ENCODE measurements at regions not wholly inside any gene's neighbourhood (a gene's known extent, or its start where the extent isn't known, plus 50 kb on each side); places are given as distances from the start of the nearest gene placed in this dataset.

DNA sequence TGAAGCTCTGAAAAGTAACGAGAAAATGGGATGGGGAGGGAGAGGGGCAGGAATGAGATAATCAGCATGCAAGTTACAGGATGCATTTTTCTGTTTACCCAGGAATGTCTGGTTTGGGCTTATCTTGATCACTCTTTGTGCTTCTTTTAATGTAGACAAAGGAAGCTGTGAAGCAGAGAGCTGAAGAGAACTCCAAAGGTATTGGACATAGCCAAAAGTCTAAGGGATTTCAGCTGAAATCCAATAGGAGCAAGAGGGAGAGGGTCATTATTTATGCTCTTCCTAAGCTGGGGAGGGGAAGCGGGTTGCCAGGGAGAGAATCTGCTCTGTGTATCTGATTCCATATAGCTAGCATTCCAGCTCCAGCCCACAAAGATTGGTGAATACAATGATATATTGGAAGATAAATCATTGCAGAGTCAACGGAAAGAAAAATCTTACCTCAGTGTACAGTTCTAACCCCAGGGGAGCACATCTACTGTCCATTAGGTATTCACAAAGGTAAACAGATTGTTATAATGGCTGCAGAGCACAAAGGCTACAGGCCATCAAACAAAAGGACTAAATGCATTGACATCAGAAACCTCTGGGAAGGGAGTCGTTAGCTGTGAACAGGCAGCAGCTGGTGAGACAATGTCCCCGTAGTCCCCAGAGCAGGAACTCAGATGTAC lies 61.0 kb upstream of the PELI2 start:
- TF ChIP-seq, protein P1, sequence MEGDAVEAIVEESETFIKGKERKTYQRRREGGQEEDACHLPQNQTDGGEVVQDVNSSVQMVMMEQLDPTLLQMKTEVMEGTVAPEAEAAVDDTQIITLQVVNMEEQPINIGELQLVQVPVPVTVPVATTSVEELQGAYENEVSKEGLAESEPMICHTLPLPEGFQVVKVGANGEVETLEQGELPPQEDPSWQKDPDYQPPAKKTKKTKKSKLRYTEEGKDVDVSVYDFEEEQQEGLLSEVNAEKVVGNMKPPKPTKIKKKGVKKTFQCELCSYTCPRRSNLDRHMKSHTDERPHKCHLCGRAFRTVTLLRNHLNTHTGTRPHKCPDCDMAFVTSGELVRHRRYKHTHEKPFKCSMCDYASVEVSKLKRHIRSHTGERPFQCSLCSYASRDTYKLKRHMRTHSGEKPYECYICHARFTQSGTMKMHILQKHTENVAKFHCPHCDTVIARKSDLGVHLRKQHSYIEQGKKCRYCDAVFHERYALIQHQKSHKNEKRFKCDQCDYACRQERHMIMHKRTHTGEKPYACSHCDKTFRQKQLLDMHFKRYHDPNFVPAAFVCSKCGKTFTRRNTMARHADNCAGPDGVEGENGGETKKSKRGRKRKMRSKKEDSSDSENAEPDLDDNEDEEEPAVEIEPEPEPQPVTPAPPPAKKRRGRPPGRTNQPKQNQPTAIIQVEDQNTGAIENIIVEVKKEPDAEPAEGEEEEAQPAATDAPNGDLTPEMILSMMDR (IDR thresholded peaks at IDR 0.05) = no peak
- TF ChIP-seq POLR2A (IDR thresholded peaks at IDR 0.05) (no peak), POLR2AphosphoS5 (IDR thresholded peaks at IDR 0.05) (no peak), EP300 (IDR thresholded peaks at IDR 0.05; ENCODE audit: low read depth) (no peak)
- Histone ChIP-seq H3K4me1 (no peaks in the 10 kb centered on the region), H3K9me3 (no peaks in the 10 kb centered on the region), H3K27me3 (no peaks in the 10 kb centered on the region), H3K27ac (no peak overlapping the region), H3K4me3 (no peak overlapping the region), H3K36me3 (no peaks in the 10 kb centered on the region)
- 83% methylated on average over 2 to 5 of the region's 5 CpGs for WGBS, 2 donors (ENCODE audit: low coverage in 1 of 2)
- no peak for DNase-seq
- in situ Hi-C loops (cut with MboI; ENCODE audit: low pct_ligation_motif_present in 1 of 4, low pct_unique_long_range_greater_than_20kb in 1 of 4, low sequenced_read_pairs in 3 of 4) = no loop called here
- intact Hi-C loops (cut with DNase I; ENCODE audit: low total_unique reads) = no loop called here

DNA sequence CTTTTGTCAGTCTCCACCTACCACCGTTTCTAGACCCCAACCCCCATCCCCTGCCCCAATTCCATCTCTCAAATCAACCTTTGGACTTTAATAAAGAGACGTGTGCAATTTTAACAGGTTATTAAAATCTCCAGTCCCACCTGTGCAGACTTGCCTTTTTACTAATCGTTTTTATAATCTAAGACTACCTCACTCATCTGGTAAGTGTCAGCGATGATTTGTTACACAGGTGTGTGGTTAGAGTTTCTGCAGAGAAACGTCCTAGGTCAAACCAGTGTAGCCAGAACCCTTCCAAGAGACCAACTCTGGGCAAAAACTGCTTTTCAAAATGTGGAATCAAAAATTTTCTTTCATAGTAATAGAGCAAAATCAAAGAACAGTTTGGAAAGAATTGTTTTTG lies 60.4 kb upstream of the PELI2 start:
- H3K36me3 ChIP-seq = no peaks in the 10 kb centered on the region
- intact Hi-C loops (cut with DNase I; ENCODE audit: low total_unique reads) (no loop called here), in situ Hi-C loops (cut with MboI; ENCODE audit: low pct_ligation_motif_present in 1 of 4, low pct_unique_long_range_greater_than_20kb in 1 of 4, low sequenced_read_pairs in 3 of 4) (no loop called here)
- no peaks in the 10 kb centered on the region for H3K27me3 ChIP-seq
- H3K9me3 ChIP-seq = no peaks in the 10 kb centered on the region
- no peak overlapping the region for H3K4me3 ChIP-seq
- H3K27ac ChIP-seq = no peak overlapping the region
- TF ChIP-seq, protein P1 (IDR thresholded peaks at IDR 0.05) = no peak
- TF ChIP-seq POLR2A (IDR thresholded peaks at IDR 0.05) (no peak), EP300 (IDR thresholded peaks at IDR 0.05; ENCODE audit: low read depth) (no peak), POLR2AphosphoS5 (IDR thresholded peaks at IDR 0.05) (no peak)
- DNase-seq = no peak
- 67 to 74% methylated on average over 4 to 5 of the region's 5 CpGs for WGBS, 2 donors (ENCODE audit: low coverage in 1 of 2)
- H3K4me1 ChIP-seq = no peaks in the 10 kb centered on the region

DNA sequence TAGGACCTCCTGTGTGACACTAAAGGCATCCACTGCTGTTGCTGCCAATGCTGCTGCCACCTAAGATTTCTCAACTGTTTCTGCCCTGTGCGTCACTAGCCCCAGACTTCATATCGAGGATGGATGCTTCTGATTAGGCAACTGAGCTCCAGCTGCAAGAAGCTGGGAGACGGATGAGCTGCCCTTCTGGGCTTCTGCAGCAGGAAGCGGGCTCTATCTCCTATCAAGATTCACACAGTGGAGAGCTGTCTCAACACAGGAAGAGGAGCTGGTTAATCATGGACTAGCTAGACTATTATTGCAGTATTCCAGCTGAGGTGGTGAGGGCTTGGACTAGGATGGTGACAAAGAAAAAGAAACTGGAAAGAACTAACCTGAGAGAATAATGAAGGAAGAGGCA lies 59.2 kb upstream of the PELI2 start:
- intact Hi-C loops (cut with DNase I; ENCODE audit: low total_unique reads) (no loop called here), in situ Hi-C loops (cut with MboI; ENCODE audit: low pct_ligation_motif_present in 1 of 4, low pct_unique_long_range_greater_than_20kb in 1 of 4, low sequenced_read_pairs in 3 of 4) (no loop called here)
- WGBS, 2 donors (ENCODE audit: low coverage in 1 of 2) = 88% methylated on average over 4 of the region's 4 CpGs; no CpG with 5 or more reads in 1 of the 2 donors
- Histone ChIP-seq H3K36me3 (no peaks in the 10 kb centered on the region), H3K9me3 (no peaks in the 10 kb centered on the region), H3K4me1 (no peaks in the 10 kb centered on the region), H3K4me3 (no peak overlapping the region), H3K27me3 (no peaks in the 10 kb centered on the region), H3K27ac (no peak overlapping the region)
- no peak for DNase-seq
- no peak for TF ChIP-seq EP300 (IDR thresholded peaks at IDR 0.05; ENCODE audit: low read depth)
- TF ChIP-seq, protein P1 (IDR thresholded peaks at IDR 0.05) = no peak
- TF ChIP-seq POLR2A (IDR thresholded peaks at IDR 0.05) = no peak
- TF ChIP-seq POLR2AphosphoS5 (IDR thresholded peaks at IDR 0.05) = no peak

DNA sequence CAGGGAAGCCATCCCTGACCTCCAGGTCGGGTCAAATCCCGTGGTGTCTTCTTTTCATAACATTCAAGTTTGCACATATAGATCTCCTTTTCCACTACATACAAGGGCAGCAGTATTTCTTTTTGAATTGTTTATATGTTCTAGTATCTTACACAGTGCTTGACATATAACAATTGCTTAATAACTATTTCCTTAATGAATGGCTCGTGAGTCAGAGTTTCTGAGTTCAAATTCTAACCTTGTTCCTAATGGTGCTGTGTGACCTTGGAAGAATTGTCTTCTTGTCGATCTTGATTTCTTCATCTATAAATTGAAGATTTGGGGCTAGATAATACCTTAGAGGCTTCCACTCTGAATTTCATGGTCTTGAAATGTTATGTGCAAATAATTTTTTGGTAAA lies 57.2 kb upstream of the PELI2 start:
- H3K36me3 ChIP-seq = no peaks in the 10 kb centered on the region
- TF ChIP-seq EP300 (IDR thresholded peaks at IDR 0.05; ENCODE audit: low read depth) (no peak), POLR2A (IDR thresholded peaks at IDR 0.05) (no peak), POLR2AphosphoS5 (IDR thresholded peaks at IDR 0.05) (no peak)
- TF ChIP-seq, protein P1 (IDR thresholded peaks at IDR 0.05) = no peak
- H3K9me3 ChIP-seq = no peaks in the 10 kb centered on the region
- no peak overlapping the region for H3K27ac ChIP-seq
- no peaks in the 10 kb centered on the region for H3K27me3 ChIP-seq
- in situ Hi-C loops (cut with MboI; ENCODE audit: low pct_ligation_motif_present in 1 of 4, low pct_unique_long_range_greater_than_20kb in 1 of 4, low sequenced_read_pairs in 3 of 4) (no loop called here), intact Hi-C loops (cut with DNase I; ENCODE audit: low total_unique reads) (no loop called here)
- no peak overlapping the region for H3K4me3 ChIP-seq
- H3K4me1 ChIP-seq = no peaks in the 10 kb centered on the region
- no peak for DNase-seq
- WGBS, 2 donors (ENCODE audit: low coverage in 1 of 2) = 65 to 77% methylated on average over 4 of the region's 4 CpGs
